GM18499 (cell line): ENCODE measurements at regions not wholly inside any gene's neighbourhood (a gene's known extent, or its start where the extent isn't known, plus 50 kb on each side); places are given as distances from the start of the nearest gene placed in this dataset.

Experiments
- ATAC-seq: cut with Tn5 transposase; IDR thresholded peaks from one replicate; pipeline ENCODE4 v1.9.1; 2021; ENCODE audit warnings: moderate number of reproducible peaks; ENCODE audit not compliant: insufficient read depth, unreplicated experiment

DNA sequence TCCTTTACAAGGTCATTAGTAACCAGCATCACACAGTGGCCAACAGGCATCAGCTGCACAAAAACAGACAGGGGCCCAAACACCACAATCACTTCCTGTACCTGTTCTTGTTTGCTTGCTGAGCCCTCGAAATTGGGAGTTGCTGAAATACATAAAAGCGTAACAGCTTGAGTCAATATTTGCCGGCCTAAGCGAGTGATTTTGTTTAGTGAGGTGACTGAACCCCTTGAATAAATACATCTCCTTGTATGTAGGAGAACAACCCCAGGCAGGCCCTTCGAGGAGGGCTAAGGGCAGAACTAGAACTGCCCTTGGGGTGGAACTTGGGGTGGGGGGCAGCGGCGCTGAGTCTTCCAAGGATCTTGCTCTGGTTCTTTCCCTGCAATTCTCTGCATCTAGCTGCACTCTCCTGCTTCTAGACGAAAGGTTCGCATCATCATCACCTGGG lies 502.5 kb downstream of the RASEF start:
- ATAC-seq, result no peak

DNA sequence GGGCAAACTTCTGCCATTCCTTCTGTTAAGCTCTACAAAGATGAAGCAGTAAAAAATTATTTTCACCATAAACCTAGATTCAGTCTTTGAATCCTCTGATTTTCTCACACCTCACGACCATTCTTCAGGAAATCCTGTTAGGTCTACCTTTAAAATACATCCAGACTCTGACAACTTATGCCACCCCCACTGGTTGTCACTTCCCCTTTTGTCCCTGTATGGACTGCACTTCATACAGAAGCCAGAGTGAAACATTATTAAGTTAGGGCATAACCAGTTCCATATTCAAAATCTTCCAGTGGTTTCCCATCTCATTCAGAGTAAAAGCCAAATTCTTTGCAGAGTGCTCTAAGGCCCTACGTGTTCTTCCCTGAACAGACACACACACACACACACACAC lies 499.8 kb downstream of the RASEF start:
- ATAC-seq, result no peak

DNA sequence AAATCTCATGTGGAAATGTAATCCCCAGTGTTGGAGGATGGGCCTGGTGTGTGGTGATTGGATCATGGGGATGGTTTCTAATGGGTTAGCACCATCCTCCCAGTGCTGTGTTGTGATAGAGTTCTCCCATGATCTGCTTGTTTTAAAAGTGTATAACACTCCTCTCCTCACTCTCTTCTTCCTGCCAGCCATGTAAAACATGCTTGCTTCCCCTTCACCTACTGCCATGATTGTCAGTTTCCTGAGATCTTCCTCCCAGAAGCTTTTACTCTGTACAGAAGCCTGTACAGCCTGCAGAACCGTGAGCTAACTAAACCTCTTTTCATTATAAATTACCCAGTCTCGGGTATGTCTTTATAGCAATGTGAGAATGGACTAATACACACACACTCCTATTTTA lies 499.1 kb downstream of the RASEF start:
- no peak for ATAC-seq

- ATAC-seq, result no peak
Observed at GRCh38 chr9:82565188-82565969, 497.6 kb downstream of the RASEF start.

DNA sequence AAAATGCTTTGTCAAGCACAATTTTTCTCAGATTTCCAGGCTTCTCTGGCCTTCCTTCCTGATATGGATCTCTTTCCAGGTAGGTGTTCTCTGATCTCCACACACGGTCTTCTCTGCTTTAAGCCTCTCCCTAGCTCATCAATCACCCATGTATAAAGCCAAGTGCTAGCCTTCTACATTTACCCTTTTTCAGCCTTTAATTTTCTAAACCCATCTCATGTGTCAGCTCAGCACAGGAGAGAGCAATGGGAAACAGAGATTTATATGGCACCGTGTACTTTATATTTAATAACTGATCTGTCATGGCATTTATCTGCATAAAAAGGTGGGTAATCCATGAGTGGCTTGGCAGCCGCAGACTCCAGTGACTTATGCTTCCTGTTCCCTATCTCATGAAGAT lies 495.0 kb downstream of the RASEF start:
- ATAC-seq, result no peak

- no peak for ATAC-seq
Observed at GRCh38 chr9:82570226-82570625, 492.7 kb downstream of the RASEF start.

DNA sequence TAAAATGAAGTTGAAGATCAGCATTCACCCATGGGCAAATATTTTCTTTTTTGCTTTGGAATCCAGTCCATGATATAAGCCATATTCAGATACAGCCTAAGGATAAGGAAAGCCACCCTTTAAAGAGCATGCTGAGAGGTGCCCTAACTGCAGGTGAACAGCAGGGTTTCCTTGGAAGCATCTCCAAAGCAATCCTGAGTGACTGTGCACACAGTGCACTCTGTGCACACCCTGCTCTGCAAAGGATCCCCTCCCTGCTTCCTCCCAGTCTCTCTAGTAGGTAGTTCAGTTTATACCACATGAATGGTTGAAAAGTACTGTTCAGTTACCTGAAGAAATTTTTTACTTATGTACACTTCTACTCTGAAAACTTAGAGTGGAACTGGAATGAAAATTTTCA lies 491.4 kb downstream of the RASEF start:
- ATAC-seq, result no peak

DNA sequence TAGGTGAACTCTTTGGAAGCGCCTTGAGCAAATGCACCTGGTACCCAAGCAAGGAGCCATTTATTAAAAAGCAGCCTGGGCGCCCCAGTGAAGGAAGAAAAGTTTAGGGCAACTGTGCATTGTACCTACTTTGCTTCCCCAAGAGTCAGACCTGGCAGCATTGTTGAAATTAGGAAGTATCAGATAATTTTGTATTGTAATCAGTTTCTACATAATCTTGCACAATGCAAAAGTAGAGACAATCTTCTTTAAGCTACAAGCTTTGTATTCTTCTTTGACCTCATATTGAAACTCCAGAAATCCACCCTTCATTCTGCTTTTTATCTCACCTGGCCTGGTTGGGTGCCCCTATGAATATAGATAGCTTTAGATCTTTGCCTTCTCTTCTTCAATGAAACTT lies 490.8 kb downstream of the RASEF start:
- no peak for ATAC-seq

DNA sequence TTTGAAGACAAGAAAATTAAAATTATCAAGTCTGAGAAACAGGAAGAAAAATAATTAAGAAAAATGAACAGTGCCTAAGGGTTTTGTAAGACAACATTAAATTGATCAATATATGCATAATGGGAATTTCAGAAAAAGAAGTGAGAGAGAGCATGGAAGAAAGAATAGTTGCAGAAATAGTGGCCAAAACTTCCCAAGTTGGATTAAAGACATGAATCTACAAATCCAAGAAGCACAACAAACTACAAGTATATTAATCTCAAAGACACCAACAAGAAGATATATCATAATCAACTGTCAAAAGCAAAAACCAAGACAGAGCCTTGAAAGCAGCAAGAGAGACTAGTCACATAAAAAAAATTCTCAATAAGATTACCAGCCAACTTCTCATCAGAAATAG lies 488.0 kb downstream of the RASEF start:
- ATAC-seq, result no peak

DNA sequence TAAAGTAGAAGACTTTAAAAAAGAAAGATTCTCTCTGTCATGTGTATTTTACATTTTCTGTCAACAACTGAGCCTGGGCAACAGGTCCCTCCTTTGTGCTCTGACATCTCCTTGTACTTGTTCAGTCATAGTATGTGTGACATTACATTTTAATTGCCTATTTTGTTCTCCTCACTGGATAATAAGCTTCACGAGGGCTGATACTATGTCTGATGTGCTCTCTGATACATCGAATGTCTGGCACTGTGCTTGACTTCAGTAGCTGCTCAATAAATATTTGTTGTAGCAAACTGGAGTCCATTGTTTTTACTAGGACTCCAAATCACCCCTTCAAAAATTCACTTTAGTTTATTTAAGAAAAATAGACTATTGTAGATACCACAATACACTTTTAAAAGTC lies 482.0 kb downstream of the RASEF start:
- no peak for ATAC-seq

- ATAC-seq, result no peak
Observed at GRCh38 chr9:82581516-82581915, 481.4 kb downstream of the RASEF start.

DNA sequence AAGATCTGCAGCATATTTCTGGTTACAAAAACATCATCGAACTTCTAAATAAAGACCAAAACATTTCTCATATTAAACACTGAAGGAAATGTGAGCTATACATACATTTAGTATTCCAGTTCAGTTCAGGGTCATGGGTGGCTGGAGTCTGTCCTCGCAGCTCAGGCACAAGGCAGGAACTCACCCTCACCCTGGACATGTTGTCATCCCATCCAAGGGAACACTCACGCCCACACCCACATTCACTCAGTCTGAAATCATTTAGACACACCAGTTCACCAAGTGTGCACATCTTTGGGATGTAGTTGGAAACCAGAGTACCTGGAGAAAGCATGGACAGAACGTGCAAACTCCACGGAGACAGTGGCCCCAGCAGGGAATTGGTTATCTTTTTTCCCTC lies 481.0 kb downstream of the RASEF start:
- ATAC-seq, result no peak

DNA sequence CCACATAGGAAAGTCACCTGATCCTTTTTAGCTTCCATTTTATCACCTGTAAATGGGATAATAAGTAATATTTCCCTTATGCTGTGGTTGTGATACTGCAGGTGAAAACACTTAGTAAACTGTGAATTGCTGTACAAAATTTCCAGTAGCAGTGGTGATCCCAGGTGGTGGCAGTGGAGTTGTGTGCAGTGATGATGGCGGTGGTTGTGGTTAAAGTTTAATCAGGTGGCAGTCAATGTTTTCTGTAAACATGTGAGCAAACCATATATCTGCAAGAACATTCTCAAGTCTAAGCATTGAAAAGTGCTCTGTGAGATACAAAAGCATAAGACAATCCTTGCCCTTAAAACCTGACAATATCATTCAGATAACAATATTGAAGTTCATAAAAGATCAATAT lies 480.2 kb downstream of the RASEF start:
- ATAC-seq, result no peak

DNA sequence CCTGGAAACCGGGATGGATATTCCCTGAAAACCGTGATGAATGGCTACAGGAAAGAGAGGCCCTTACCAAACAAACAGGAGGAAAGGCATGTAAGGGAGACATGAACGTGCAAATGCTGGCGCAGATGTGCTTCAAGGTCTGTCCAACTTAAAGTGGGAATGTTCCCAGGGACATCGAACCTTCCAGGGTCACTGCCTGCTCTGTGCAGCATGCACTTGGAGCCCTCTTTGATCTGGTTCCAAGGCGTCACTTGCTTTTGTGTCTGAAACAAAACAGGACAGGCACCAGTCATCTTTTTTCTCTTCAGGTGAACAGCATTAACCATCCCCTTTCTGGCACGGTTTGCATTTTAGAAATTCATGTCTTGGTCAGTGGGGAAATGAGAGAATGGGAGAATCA lies 479.4 kb downstream of the RASEF start:
- ATAC-seq, result no peak

- no peak for ATAC-seq
Observed at GRCh38 chr9:82584349-82584863, 478.5 kb downstream of the RASEF start.

DNA sequence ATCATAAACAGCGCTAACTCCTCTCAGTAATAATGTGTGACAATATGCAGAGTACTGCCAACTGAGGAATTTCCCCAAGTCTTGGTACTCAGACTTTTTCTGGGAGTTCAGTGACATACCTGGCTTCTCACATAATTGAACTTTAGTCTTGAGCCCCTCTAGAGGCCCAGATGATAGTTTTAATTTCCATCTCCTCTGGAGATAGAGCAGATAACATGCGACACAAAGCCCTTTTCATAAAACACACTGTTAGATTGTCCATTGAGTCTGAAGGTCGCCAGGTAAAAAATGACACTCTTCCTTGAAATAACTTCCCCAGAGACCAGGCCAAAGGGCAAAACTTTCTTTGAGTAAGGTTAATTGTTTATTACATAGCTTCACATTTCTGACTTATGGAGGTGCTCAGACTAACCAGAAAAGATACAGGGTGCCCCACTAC lies 476.0 kb downstream of the RASEF start:
- ATAC-seq, result no peak

GRCh38 chr9:82588301-82589180 lies 474.4 kb downstream of the RASEF start:
- no peak for ATAC-seq

DNA sequence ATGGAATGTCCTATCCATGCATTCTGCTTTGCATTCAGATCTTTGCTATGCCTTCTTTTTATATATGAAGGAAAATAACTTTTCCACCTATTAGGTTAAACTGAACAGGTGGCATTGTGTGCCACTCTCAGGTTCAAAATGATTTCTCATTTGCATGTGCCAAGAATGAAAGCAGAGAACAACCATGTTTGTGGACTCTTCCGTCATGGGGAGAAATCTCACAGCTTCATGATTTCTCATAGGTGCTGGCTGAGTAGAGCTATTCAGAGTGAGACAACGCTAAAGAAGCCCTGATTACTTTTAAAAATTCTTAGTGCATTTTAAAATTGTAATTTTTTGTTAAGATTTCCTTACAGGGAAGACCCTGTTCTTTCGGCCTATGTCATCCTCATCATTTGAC lies 472.1 kb downstream of the RASEF start:
- no peak for ATAC-seq

GRCh38 chr9:82593501-82593900 lies 469.4 kb downstream of the RASEF start:
- no peak for ATAC-seq

GRCh38 chr9:82597241-82598203 lies 465.4 kb downstream of the RASEF start:
- ATAC-seq, result no peak
